GM21529 (cell line): ENCODE measurements at regions not wholly inside any gene's neighbourhood (a gene's known extent, or its start where the extent isn't known, plus 50 kb on each side); places are given as distances from the start of the nearest gene placed in this dataset.

Experiments
- ATAC-seq: cut with Tn5 transposase; IDR thresholded peaks from one replicate; pipeline ENCODE4 v1.9.1; 2021; ENCODE audit not compliant: unreplicated experiment

GRCh38 chr5:125847561-125847960 lies 575.6 kb upstream of the GRAMD2B start:
- ATAC-seq = no peak

- no peak for ATAC-seq
Measured at GRCh38 chr5:125848751-125849150, 574.5 kb upstream of the GRAMD2B start.

GRCh38 chr5:125856949-125857348 lies 566.3 kb upstream of the GRAMD2B start:
- ATAC-seq = no peak

GRCh38 chr5:125863579-125863978 lies 559.6 kb upstream of the GRAMD2B start:
- no peak for ATAC-seq

GRCh38 chr5:125865166-125865815 lies 557.9 kb upstream of the GRAMD2B start:
- no peak for ATAC-seq

- no peak for ATAC-seq
Measured at GRCh38 chr5:125868036-125868435, 555.2 kb upstream of the GRAMD2B start.

- no peak for ATAC-seq
Measured at GRCh38 chr5:125870256-125870655, 553.0 kb upstream of the GRAMD2B start.

- ATAC-seq = no peak
Measured at GRCh38 chr5:125874057-125874456, 549.2 kb upstream of the GRAMD2B start.

- ATAC-seq = no peak
Measured at GRCh38 chr5:125874717-125875116, 548.5 kb upstream of the GRAMD2B start.

GRCh38 chr5:125877248-125877647 lies 546.0 kb upstream of the GRAMD2B start:
- ATAC-seq = no peak

- ATAC-seq = no peak
Measured at GRCh38 chr5:125882061-125882460, 541.1 kb upstream of the GRAMD2B start.

- no peak for ATAC-seq
Measured at GRCh38 chr5:125883223-125883622, 540.0 kb upstream of the GRAMD2B start.

GRCh38 chr5:125888358-125888757 lies 534.9 kb upstream of the GRAMD2B start:
- ATAC-seq = no peak

GRCh38 chr5:125890511-125890931 lies 532.7 kb upstream of the GRAMD2B start:
- no peak for ATAC-seq

GRCh38 chr5:125891061-125891725 lies 532.0 kb upstream of the GRAMD2B start:
- ATAC-seq = no peak

- ATAC-seq = no peak
Measured at GRCh38 chr5:125894383-125894782, 528.8 kb upstream of the GRAMD2B start.

GRCh38 chr5:125896368-125896767 lies 526.8 kb upstream of the GRAMD2B start:
- no peak for ATAC-seq

- no peak for ATAC-seq
Measured at GRCh38 chr5:125897089-125897488, 526.1 kb upstream of the GRAMD2B start.

- ATAC-seq = no peak
Measured at GRCh38 chr5:125898851-125899405, 524.3 kb upstream of the GRAMD2B start.

GRCh38 chr5:125912028-125912427 lies 511.2 kb upstream of the GRAMD2B start:
- ATAC-seq = no peak

GRCh38 chr5:125913200-125913599 lies 510.0 kb upstream of the GRAMD2B start:
- ATAC-seq = no peak

GRCh38 chr5:125914471-125914870 lies 508.7 kb upstream of the GRAMD2B start:
- no peak for ATAC-seq
